ENCODE measurements at regions not wholly inside any gene's neighbourhood (a gene's known extent, or its start where the extent isn't known, plus 50 kb on each side); places are given as distances from the start of the nearest gene placed in this dataset.

DNA sequence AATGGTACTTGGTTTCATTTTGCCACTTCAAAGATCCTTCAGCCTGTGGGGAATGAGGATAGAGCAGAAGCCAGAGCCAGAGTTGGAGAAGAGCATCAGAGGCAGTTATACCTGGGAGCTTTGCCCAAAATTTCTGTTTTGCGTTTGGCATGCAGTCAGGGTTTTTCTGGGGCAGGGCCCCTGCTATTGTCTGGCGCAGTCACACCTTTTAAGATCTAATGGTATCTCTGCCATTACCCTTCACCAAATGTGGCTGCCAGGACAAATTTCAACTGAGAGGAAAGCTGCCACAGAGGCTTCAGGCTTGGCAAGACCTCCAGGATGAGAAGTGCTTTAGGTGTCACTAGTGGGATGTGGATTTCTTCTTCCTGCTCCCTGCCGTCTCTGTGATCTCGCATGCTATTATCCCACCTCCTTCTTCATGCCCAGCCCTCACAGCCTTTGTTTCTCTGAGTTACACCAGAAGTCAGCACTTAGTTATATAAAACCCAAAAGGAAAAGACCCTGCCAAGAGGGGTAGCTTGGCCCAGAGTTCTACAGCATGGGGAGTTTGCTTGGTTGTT, 357.0 kb downstream of the TLE4 start:
- no peak overlapping the region for H3K14ac ChIP-seq (ENCODE audit: insufficient read depth, low read length)
- H2BK12ac ChIP-seq (ENCODE audit: insufficient read length, low read depth, low read length): no peak overlapping the region
- H4K8ac ChIP-seq (replicated peaks; ENCODE audit: insufficient read length, low read depth, low read length): no peak overlapping the region
- H2BK5ac ChIP-seq (ENCODE audit: insufficient read length, low read length): no peak overlapping the region
- no peak overlapping the region for H2AFZ ChIP-seq (ENCODE audit: low read length)
- H3K23ac ChIP-seq (ENCODE audit: insufficient read length, low read depth, low read length): no peak overlapping the region
- H3K9me3 Mint-ChIP-seq: no peaks in the 10 kb centered on the region
- H3K27me3 Mint-ChIP-seq (ENCODE audit: low read depth): no peaks in the 10 kb centered on the region
- H3T11ph ChIP-seq (ENCODE audit: low read length): no peak overlapping the region
- TF ChIP-seq CTCF (conservative IDR thresholded peaks at IDR 0.05): no peak
- H3K27ac Mint-ChIP-seq: no peak overlapping the region; a peak in 1 of 7 replicates
- no peak overlapping the region for H3K18ac ChIP-seq (ENCODE audit: insufficient read length, low read depth, low read length)
- H3K9ac ChIP-seq (ENCODE audit: extremely low read depth, insufficient read length, low read length): no peak overlapping the region
- H4K5ac ChIP-seq (ENCODE audit: insufficient read length, low read depth, low read length): no peak overlapping the region
- no peak overlapping the region for H2BK20ac ChIP-seq (ENCODE audit: low read depth, low read length, poor library complexity, severe bottlenecking)
- no peak overlapping the region for H2BK120ac ChIP-seq (ENCODE audit: low read depth, low read length, poor library complexity, severe bottlenecking)
- H3K79me1 ChIP-seq (ENCODE audit: insufficient read depth, low read depth, low read length, poor library complexity, severe bottlenecking): no peaks in the 10 kb centered on the region
- no peak for DNase-seq
- no peak overlapping the region for H3K4ac ChIP-seq (ENCODE audit: low read depth, low read length)
- WGBS (ENCODE audit: extremely low coverage, insufficient read length, low lambda C conversion rate): no CpG with 5 or more reads among the region's 4 CpGs
- no peaks in the 10 kb centered on the region for H3K23me2 ChIP-seq (ENCODE audit: insufficient read length, low read depth, low read length, poor library complexity, severe bottlenecking)
- no peak overlapping the region for H3K27ac ChIP-seq (ENCODE audit: insufficient read length, low read depth, low read length)
- no peak overlapping the region for H4K91ac ChIP-seq (ENCODE audit: insufficient read length, low read depth, low read length)
- H2BK15ac ChIP-seq (ENCODE audit: low read depth, low read length): no peak overlapping the region
- no peaks in the 10 kb centered on the region for H4K20me1 ChIP-seq (ENCODE audit: control insufficient read depth, insufficient read depth, insufficient read length)
- no peak overlapping the region for H3K4me3 Mint-ChIP-seq
- H2AK5ac ChIP-seq (ENCODE audit: insufficient read length, low read length): no peak overlapping the region
- no peaks in the 10 kb centered on the region; the same call in 1 of the 2 replicates for H3K4me1 ChIP-seq (ENCODE audit: insufficient read depth, low read length)
- H3K56ac ChIP-seq (ENCODE audit: insufficient read length, low read depth, low read length): no peak overlapping the region
- H3K36me3 Mint-ChIP-seq (ENCODE audit: insufficient read depth in 1 of 3, low read depth in 3 of 3): no peaks in the 10 kb centered on the region
- no peaks in the 10 kb centered on the region for H3K9me3 ChIP-seq (ENCODE audit: control insufficient read depth, low read depth, low read length)
- no peaks in the 10 kb centered on the region for H3K27me3 ChIP-seq (ENCODE audit: insufficient read depth, low read length)
- H3K79me2 ChIP-seq (ENCODE audit: insufficient read depth, low read length): no peaks in the 10 kb centered on the region
- H3K4me1 Mint-ChIP-seq: peaks cover 5 to 7% of the 10 kb centered on the region in 2 experiments; a peak in 3 of 4 replicates
- H3K4me2 ChIP-seq (ENCODE audit: insufficient read depth, insufficient read length, low read length): no peak overlapping the region

Measured in H9 (cell line).